ENCODE measurements at regions not wholly inside any gene's neighbourhood (a gene's known extent, or its start where the extent isn't known, plus 50 kb on each side); places are given as distances from the start of the nearest gene placed in this dataset.

DNA sequence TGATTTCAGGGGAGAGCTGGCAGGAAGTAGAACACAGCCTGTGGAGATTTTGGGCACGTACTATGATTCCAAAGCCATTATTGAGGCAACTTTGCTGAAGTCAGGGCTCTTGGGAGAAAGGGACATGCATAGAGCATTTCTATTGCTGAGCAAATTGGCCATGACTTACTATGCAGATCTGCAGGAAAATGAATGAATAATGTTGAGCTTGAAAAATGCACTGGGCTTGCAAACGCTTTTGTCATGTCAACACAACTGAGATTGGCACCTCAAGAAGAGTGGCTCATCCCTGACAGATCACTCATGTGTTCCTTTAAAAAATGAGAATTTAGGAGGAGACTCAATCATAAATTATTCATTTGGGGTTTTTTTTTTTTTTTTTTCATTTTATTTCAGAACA, 230.5 kb downstream of the MBD2 start:
- Histone ChIP-seq H3K27ac (no peak overlapping the region), H3K27me3 (no peaks in the 10 kb centered on the region), H3K4me3 (no peak overlapping the region), H3K4me1 (peaks cover 0 to 7% (median 0%) of the 10 kb centered on the region in 12 donors), H3K36me3 (no peaks in the 10 kb centered on the region), H3K9me3 (no peaks in the 10 kb centered on the region)
- no peak for DNase-seq
- no peak for ATAC-seq
- 60 to 89% (median 80%) methylated on average over 2 of the region's 2 CpGs for WGBS, 4 donors
- TF ChIP-seq, protein P1, sequence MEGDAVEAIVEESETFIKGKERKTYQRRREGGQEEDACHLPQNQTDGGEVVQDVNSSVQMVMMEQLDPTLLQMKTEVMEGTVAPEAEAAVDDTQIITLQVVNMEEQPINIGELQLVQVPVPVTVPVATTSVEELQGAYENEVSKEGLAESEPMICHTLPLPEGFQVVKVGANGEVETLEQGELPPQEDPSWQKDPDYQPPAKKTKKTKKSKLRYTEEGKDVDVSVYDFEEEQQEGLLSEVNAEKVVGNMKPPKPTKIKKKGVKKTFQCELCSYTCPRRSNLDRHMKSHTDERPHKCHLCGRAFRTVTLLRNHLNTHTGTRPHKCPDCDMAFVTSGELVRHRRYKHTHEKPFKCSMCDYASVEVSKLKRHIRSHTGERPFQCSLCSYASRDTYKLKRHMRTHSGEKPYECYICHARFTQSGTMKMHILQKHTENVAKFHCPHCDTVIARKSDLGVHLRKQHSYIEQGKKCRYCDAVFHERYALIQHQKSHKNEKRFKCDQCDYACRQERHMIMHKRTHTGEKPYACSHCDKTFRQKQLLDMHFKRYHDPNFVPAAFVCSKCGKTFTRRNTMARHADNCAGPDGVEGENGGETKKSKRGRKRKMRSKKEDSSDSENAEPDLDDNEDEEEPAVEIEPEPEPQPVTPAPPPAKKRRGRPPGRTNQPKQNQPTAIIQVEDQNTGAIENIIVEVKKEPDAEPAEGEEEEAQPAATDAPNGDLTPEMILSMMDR (IDR thresholded peaks at IDR 0.05): no peak
- no peak for TF ChIP-seq POLR2A (IDR thresholded peaks at IDR 0.05)
- intact Hi-C loops (cut with DNase I): no loop called here

DNA sequence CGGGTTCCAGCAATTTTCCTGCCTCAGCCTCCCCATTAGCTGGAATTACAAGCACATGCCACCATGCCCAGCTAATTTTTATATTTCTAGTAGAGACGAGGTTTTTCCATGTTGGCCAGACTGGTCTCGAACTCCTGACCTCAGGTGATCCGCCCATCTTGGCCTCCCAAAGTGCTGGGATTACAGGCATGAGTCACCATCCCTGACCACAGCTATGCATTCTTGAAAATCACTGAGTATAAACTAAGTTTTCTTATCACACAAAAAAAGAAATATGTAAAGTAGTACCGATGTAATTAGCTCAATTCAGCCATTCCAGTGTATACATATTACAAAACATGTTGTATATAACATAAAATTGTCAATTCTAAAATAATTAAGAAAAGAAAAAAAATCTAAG, 232.7 kb downstream of the MBD2 start:
- 84 to 85% (median 84%) methylated on average over 5 of the region's 5 CpGs for WGBS, 4 donors
- H3K36me3 ChIP-seq: no peaks in the 10 kb centered on the region
- no peaks in the 10 kb centered on the region for H3K27me3 ChIP-seq
- intact Hi-C loops (cut with DNase I): no loop called here
- DNase-seq (no peak), ATAC-seq (no peak)
- no peak overlapping the region for H3K4me3 ChIP-seq
- TF ChIP-seq, protein P1 (IDR thresholded peaks at IDR 0.05): no peak
- TF ChIP-seq POLR2A (IDR thresholded peaks at IDR 0.05): no peak
- H3K27ac ChIP-seq: no peak overlapping the region
- peaks cover 0 to 7% (median 0%) of the 10 kb centered on the region in 12 donors for H3K4me1 ChIP-seq
- no peaks in the 10 kb centered on the region for H3K9me3 ChIP-seq

DNA sequence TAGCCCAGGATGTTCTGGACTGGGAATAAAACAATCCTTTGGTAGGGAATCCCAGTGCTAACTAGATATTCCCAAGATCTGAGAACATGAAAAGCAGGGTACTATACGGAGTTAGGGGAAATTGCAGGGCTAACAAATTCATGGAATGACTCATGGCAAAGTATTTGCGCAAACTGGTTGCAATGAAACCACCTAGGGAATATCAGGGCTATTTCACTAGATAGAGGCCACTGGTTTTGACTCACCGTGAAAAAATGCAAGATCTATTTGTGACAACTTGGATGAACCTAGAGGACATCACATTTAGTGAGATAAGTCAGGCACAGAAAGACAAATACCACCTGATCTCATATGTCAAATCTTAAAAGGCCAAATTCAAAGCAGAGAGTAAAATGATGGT, 233.3 kb downstream of the MBD2 start:
- Histone ChIP-seq H3K27me3 (no peaks in the 10 kb centered on the region), H3K27ac (no peak overlapping the region), H3K36me3 (no peaks in the 10 kb centered on the region), H3K9me3 (no peaks in the 10 kb centered on the region), H3K4me1 (peaks cover 0 to 7% (median 0%) of the 10 kb centered on the region in 12 donors), H3K4me3 (no peak overlapping the region)
- 54 to 73% (median 65%) methylated on average over 3 of the region's 3 CpGs for WGBS, 4 donors
- ATAC-seq (no peak), DNase-seq (no peak)
- intact Hi-C loops (cut with DNase I): no loop called here
- TF ChIP-seq, protein P1 (IDR thresholded peaks at IDR 0.05): no peak
- TF ChIP-seq POLR2A (IDR thresholded peaks at IDR 0.05): no peak

DNA sequence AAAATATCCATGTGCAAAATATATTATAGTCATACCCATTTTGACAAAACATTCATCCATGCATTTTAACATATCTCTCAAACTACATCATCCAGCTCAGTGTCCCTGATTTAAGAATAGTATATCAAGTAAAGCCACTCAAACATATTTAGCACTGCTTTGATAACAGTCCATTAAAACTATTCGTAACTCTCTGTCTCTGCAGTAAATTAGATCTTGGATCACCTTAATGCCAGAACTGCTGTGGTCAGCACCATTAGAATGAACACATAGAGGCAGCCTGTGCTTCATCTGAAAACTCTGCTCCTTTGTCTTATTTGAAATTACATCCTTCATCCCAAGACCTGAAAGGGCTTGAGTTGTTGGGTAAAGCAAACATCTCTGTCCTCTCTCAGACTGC, 234.0 kb downstream of the MBD2 start:
- intact Hi-C loops (cut with DNase I): no loop called here
- TF ChIP-seq, protein P1 (IDR thresholded peaks at IDR 0.05): no peak
- TF ChIP-seq POLR2A (IDR thresholded peaks at IDR 0.05): no peak
- ATAC-seq: peak in 2 of 4 donors; percentile 55 to 66
- Histone ChIP-seq H3K4me3 (no peak overlapping the region), H3K36me3 (no peaks in the 10 kb centered on the region), H3K27me3 (no peaks in the 10 kb centered on the region), H3K9me3 (no peaks in the 10 kb centered on the region), H3K4me1 (peaks cover 0 to 7% (median 0%) of the 10 kb centered on the region in 12 donors), H3K27ac (no peak overlapping the region)
- 44 to 54% (median 48%) methylated on average over 1 of the region's 1 CpG for WGBS, 4 donors
- no peak for DNase-seq
